ENCODE measurements at regions not wholly inside any gene's neighbourhood (a gene's known extent, or its start where the extent isn't known, plus 50 kb on each side); places are given as distances from the start of the nearest gene placed in this dataset.

DNA sequence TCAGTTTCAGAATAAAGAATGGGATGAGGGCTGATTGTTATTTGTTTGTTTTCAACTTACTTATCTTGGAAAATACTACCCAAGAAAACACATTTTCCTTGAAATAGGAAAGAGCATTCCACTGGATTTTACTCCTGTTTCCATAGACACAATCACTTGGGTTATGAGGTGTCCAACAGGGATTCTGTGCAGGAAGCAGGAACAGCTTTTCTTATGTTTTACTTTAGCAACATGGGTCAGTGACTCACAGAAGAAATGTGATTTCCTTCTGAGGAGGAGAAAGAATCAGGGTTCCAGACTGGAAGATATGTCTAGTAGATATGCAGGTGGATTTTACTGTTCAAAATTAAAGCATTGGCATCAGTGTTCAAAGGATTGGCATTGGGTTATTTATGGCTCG is 180.8 kb upstream of the GPC6 start:
- in situ Hi-C loops (cut with MboI; ENCODE audit: low pct_unique_long_range_greater_than_20kb, low sequenced_read_pairs, unreplicated experiment) = no loop called here
- DNase-seq (ENCODE audit: low spot score) = no peak
- TF ChIP-seq, protein P1, sequence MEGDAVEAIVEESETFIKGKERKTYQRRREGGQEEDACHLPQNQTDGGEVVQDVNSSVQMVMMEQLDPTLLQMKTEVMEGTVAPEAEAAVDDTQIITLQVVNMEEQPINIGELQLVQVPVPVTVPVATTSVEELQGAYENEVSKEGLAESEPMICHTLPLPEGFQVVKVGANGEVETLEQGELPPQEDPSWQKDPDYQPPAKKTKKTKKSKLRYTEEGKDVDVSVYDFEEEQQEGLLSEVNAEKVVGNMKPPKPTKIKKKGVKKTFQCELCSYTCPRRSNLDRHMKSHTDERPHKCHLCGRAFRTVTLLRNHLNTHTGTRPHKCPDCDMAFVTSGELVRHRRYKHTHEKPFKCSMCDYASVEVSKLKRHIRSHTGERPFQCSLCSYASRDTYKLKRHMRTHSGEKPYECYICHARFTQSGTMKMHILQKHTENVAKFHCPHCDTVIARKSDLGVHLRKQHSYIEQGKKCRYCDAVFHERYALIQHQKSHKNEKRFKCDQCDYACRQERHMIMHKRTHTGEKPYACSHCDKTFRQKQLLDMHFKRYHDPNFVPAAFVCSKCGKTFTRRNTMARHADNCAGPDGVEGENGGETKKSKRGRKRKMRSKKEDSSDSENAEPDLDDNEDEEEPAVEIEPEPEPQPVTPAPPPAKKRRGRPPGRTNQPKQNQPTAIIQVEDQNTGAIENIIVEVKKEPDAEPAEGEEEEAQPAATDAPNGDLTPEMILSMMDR (IDR thresholded peaks at IDR 0.05; ENCODE audit: extremely low read depth, insufficient read depth, missing control alignments) = no peak

DNA sequence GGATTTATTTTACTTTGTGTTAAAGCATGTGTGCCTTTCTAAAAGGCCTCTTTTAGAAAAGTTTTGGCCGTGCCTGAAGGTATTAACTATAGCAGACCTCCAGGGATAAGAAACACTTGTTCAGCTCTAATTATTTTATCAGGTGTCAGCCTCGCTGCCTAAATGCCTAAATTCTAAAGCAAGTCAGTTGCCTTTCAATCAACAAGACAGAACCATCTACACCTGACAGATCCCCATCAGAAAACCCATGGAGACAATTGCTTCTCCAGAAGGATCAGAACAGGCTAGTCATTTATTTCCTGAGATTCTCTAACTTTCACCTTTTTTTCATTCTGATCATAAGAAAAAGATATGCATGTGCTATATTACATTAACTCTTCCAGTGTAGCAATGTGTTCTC is 171.4 kb upstream of the GPC6 start:
- in situ Hi-C loops (cut with MboI; ENCODE audit: low pct_unique_long_range_greater_than_20kb, low sequenced_read_pairs, unreplicated experiment) = no loop called here

DNA sequence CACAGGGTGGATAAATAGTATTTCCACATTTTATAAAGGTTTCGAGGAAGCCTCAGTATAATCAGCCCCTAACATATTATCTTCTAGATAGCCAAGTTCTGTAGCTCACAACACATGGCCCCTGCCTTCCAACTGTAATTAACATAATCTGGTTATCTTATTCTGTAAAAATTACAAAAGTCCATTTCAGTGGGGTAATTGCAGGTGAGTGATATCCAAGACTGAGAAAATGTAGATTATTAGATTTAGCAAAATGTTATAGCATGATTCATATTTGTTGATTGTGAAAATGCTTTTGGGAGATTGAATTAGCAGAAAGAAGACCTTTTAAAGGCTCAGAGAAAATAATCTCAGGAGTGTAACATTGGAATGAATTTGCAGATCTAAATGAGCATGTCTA is 168.3 kb upstream of the GPC6 start:
- no peak for DNase-seq (ENCODE audit: low spot score)
- in situ Hi-C loops (cut with MboI; ENCODE audit: low pct_unique_long_range_greater_than_20kb, low sequenced_read_pairs, unreplicated experiment) = no loop called here
- TF ChIP-seq, protein P1 (IDR thresholded peaks at IDR 0.05; ENCODE audit: extremely low read depth, insufficient read depth, missing control alignments) = no peak

More for the DNA sequence above, 171.4 kb upstream of the GPC6 start:
- no peak for DNase-seq (ENCODE audit: low spot score)
- TF ChIP-seq, protein P1 (IDR thresholded peaks at IDR 0.05; ENCODE audit: extremely low read depth, insufficient read depth, missing control alignments) = no peak

DNA sequence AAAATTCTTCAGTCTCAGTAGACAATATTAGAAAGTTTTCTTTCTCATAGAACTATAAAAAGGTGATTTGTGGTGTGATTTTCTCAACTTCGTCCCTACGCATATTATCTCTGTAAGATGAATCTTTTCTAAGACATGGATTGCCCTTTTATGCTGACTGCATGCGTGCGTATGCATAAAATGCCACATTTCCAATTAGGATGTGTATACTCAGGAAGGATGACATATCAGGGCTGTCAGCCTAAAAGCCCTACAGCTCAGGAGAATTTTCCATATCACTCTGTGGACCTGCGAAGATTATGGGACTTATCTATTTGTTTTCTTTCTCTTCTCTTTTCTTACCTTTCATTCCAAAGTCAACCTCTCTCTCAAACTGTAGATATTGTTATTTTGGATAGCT is 166.5 kb upstream of the GPC6 start:
- in situ Hi-C loops (cut with MboI; ENCODE audit: low pct_unique_long_range_greater_than_20kb, low sequenced_read_pairs, unreplicated experiment) = no loop called here
- no peak for DNase-seq (ENCODE audit: low spot score)
- TF ChIP-seq, protein P1 (IDR thresholded peaks at IDR 0.05; ENCODE audit: extremely low read depth, insufficient read depth, missing control alignments) = no peak

DNA sequence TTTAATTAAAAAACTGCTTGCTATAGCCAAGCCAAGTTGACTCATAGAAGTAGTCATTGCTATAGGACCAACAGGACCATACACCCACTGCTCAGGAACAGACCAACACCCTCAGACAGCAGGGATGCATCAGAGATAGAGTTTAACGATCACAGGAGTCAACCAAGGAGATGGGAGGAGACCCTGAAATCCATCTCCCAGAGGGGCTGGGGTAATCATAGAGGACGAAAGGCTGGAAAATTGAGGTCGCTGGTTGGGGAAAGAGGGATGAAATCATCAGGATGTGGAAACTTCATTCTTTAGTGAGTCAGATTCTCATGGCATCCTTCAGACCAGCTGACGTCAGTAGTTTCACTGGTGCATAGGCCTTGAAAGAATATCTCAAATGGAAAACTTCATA is 160.4 kb upstream of the GPC6 start:
- DNase-seq (ENCODE audit: low spot score) = no peak
- TF ChIP-seq, protein P1 (IDR thresholded peaks at IDR 0.05; ENCODE audit: extremely low read depth, insufficient read depth, missing control alignments) = no peak
- in situ Hi-C loops (cut with MboI; ENCODE audit: low pct_unique_long_range_greater_than_20kb, low sequenced_read_pairs, unreplicated experiment) = no loop called here

DNA sequence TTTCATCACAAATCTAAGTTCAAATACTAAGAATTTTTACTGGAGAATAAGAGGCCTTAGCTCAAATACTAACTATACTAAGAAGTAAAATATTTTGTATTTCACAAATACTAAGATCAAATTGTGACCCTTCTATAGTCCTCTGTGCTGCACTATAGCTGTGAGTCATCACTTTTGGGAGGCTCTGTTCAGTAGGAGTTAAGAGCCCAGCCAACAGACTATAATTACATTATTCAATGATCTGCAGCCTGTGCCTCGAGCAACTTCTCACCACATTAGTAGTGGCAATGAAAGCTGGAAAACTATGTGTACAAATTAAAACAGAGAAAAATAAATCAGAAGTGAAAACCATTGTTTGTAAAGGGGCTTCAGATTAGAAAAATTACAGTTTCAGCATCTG is 147.3 kb upstream of the GPC6 start:
- DNase-seq (ENCODE audit: low spot score) = no peak
- in situ Hi-C loops (cut with MboI; ENCODE audit: low pct_unique_long_range_greater_than_20kb, low sequenced_read_pairs, unreplicated experiment) = no loop called here
- TF ChIP-seq, protein P1 (IDR thresholded peaks at IDR 0.05; ENCODE audit: extremely low read depth, insufficient read depth, missing control alignments) = no peak

DNA sequence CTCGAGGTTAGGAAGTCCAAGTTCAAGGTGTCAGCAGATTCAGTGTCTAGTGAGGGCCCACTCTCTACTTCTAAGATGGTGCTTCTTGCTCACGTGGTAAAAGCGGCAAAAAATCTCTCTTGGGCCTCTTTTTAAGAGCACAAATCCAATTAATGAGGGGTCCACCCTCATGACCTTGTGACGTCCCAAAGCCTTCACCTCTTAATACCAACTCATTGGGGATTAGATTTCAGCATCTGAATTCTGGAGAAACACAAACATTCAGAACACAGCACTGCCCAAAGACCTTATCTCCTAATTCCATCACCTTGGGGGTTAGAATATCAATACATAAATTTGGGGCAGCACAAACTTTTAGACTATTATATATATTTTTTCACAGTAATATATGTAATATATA is 146.4 kb upstream of the GPC6 start:
- in situ Hi-C loops (cut with MboI; ENCODE audit: low pct_unique_long_range_greater_than_20kb, low sequenced_read_pairs, unreplicated experiment) = no loop called here
- no peak for DNase-seq (ENCODE audit: low spot score)

More for the DNA sequence above, 146.4 kb upstream of the GPC6 start:
- TF ChIP-seq, protein P1 (IDR thresholded peaks at IDR 0.05; ENCODE audit: extremely low read depth, insufficient read depth, missing control alignments) = no peak
